ENCODE measurements at regions not wholly inside any gene's neighbourhood (a gene's known extent, or its start where the extent isn't known, plus 50 kb on each side); places are given as distances from the start of the nearest gene placed in this dataset.

GRCh38 chr4:189828081-189828697, 112.5 kb upstream of the FRG1 start:
- TF ChIP-seq, protein P1, sequence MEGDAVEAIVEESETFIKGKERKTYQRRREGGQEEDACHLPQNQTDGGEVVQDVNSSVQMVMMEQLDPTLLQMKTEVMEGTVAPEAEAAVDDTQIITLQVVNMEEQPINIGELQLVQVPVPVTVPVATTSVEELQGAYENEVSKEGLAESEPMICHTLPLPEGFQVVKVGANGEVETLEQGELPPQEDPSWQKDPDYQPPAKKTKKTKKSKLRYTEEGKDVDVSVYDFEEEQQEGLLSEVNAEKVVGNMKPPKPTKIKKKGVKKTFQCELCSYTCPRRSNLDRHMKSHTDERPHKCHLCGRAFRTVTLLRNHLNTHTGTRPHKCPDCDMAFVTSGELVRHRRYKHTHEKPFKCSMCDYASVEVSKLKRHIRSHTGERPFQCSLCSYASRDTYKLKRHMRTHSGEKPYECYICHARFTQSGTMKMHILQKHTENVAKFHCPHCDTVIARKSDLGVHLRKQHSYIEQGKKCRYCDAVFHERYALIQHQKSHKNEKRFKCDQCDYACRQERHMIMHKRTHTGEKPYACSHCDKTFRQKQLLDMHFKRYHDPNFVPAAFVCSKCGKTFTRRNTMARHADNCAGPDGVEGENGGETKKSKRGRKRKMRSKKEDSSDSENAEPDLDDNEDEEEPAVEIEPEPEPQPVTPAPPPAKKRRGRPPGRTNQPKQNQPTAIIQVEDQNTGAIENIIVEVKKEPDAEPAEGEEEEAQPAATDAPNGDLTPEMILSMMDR (IDR thresholded peaks at IDR 0.05), result no peak
- TF ChIP-seq POLR2A (IDR thresholded peaks at IDR 0.05) (no peak), POLR2AphosphoS5 (IDR thresholded peaks at IDR 0.05) (no peak)
